Suprapubic skin (tissue), 4 donors: ENCODE measurements at regions not wholly inside any gene's neighbourhood (a gene's known extent, or its start where the extent isn't known, plus 50 kb on each side); places are given as distances from the start of the nearest gene placed in this dataset.

ENCODE experiments used
- POLR2A ChIP-seq, 2 donors: fragments of 450-650 bp; IDR thresholded peaks; one replicate each; pipeline ENCODE4 v1.6.1; 2017; ENCODE audit warnings: antibody characterized with exemption in 2 of 2, mild to moderate bottlenecking in 2 of 2, moderate library complexity in 2 of 2
- POLR2AphosphoS5 ChIP-seq, 3 donors: sonication (generic); formaldehyde crosslinking; IDR thresholded peaks; one replicate each; pipeline ENCODE4 v1.6.1; 2017; ENCODE audit warnings: antibody characterized with exemption in 3 of 3

DNA sequence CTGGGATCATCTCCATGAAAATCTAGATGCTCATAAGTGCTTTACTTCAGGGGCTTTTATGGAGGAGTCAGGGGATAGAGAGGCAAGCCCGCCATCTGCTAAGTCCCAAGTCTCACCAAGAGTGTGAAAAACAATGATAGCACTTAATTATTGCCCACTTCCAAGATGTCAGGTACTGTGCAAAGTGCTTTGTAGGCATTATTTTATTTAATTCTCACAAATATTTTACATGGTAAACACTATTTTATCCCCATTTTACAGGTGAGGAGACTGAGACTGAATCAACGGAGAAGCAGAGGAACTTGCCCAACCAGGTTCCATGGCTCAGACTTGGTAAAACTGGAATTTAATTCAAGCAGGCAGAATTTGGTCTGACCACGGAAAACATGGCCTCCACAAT, 147.5 kb downstream of the ACKR3 start:
- no peak for TF ChIP-seq POLR2A (IDR thresholded peaks at IDR 0.05)
- TF ChIP-seq POLR2AphosphoS5 (IDR thresholded peaks at IDR 0.05) = no peak
